H1 (cell line): ENCODE measurements at regions not wholly inside any gene's neighbourhood (a gene's known extent, or its start where the extent isn't known, plus 50 kb on each side); places are given as distances from the start of the nearest gene placed in this dataset.

Source experiments
- CTCF ChIA-PET: fragments of 300-600 bp; sonication (Branson Sonifier 250); formaldehyde crosslinking; loops from one replicate; lab custom pipeline; 2021; ENCODE audit not compliant: partially characterized antibody; lab: Charles Lee
- POLR2A ChIA-PET: fragments of 300-600 bp; sonication (Branson Sonifier 250); formaldehyde crosslinking; loops from one replicate; lab custom pipeline; 2021; ENCODE audit warnings: inconsistent platforms; ENCODE audit not compliant: partially characterized antibody; lab: Charles Lee
- DNase-seq, 2 experiments: peaks; one replicate each; pipeline versions ENCODE4 v3.0.0 to v3.0.0-alpha.2; 2010 to 2022; ENCODE audit warnings: low spot score in 2 of 2, low read depth in 1 of 2, mixed read lengths in 1 of 2
- FAIRE-seq: peaks from 2 replicates; lab custom pipeline; 2011; peaks lifted over from hg19 to GRCh38; lab: Jason Lieb, UNC
- H2AFZ ChIP-seq: 2 replicates; pipeline ENCODE4 v1.8.1; 2012; ENCODE audit warnings: low read length, inconsistent platforms
- H2AK5ac ChIP-seq: 2 replicates; pipeline ENCODE4 v1.6.1; 2013; ENCODE audit warnings: low read depth, low read length
- H2BK120ac ChIP-seq: replicated peaks from 2 replicates; pipeline ENCODE3; 2013; ENCODE audit warnings: low read depth, low read length, inconsistent platforms
- H2BK12ac ChIP-seq: 2 replicates; pipeline ENCODE4 v1.6.1; 2013; ENCODE audit warnings: low read depth, low read length
- H2BK15ac ChIP-seq: 2 replicates; pipeline ENCODE4 v1.6.1; 2013; ENCODE audit warnings: low read length
- H2BK20ac ChIP-seq: 2 replicates; pipeline ENCODE4 v1.6.1; 2013; ENCODE audit warnings: low read length
- H2BK5ac ChIP-seq: 2 replicates; pipeline ENCODE4 v1.6.1; 2013; ENCODE audit warnings: low read depth, low read length
- H3K14ac ChIP-seq: 2 replicates; pipeline ENCODE4 v1.6.1; 2013; ENCODE audit warnings: inconsistent platforms; ENCODE audit not compliant: insufficient read length
- H3K18ac ChIP-seq: 2 replicates; pipeline ENCODE4 v1.6.1; 2013; ENCODE audit warnings: low read length; ENCODE audit errors: extremely low read depth
- H3K23ac ChIP-seq: 2 replicates; pipeline ENCODE4 v1.6.1; 2013; ENCODE audit warnings: inconsistent platforms; ENCODE audit not compliant: insufficient read length
- H3K23me2 ChIP-seq: 2 replicates; pipeline ENCODE4 v1.6.1; 2013; ENCODE audit warnings: low read depth, low read length
- H3K27ac ChIP-seq: 2 replicates; pipeline ENCODE4 v1.6.1; 2011; ENCODE audit warnings: low read depth, low read length, inconsistent platforms
- H3K27me3 ChIP-seq, 4 experiments: replicated peaks in 1 of 4; 1 replicate in 1 of 4; 2 replicates in 3 of 4; pipeline versions ENCODE4 v1.6.1 to v1.8.1; 2011 to 2013; ENCODE audit warnings: low read length in 3 of 4, mild to moderate bottlenecking in 3 of 4, inconsistent platforms in 2 of 4, mixed read lengths in 2 of 4, moderate library complexity in 1 of 4; ENCODE audit not compliant: control insufficient read depth in 3 of 4, insufficient read depth in 3 of 4; ENCODE audit errors: extremely low read depth in 1 of 4
- H3K36me3 ChIP-seq, 4 experiments: 2 replicates each; pipeline versions ENCODE4 v1.6.1 to v1.8.1; 2011 to 2013; ENCODE audit warnings: mild to moderate bottlenecking in 4 of 4, low read length in 3 of 4, moderate library complexity in 2 of 4, control low read depth in 1 of 4, inconsistent platforms in 1 of 4; ENCODE audit not compliant: insufficient read depth in 4 of 4, control insufficient read depth in 2 of 4
- H3K4ac ChIP-seq: replicated peaks from 2 replicates; pipeline ENCODE3; 2013; ENCODE audit warnings: low read length, low read depth, mixed read lengths, inconsistent platforms; ENCODE audit not compliant: insufficient read length
- H3K4me1 ChIP-seq, 4 experiments: replicated peaks in 1 of 4; 1 replicate in 1 of 4; 2 replicates in 3 of 4; pipeline versions ENCODE4 v1.6.1 to v1.8.1; 2011 to 2013; ENCODE audit warnings: low read length in 3 of 4, inconsistent platforms in 2 of 4, mixed read lengths in 1 of 4; ENCODE audit not compliant: insufficient read depth in 4 of 4, control insufficient read depth in 3 of 4
- H3K4me2 ChIP-seq, 2 experiments: 2 replicates each; pipeline versions ENCODE4 v1.6.1 to v1.8.1; 2011 to 2013; ENCODE audit warnings: low read depth in 2 of 2, low read length in 2 of 2, control low read depth in 1 of 2, inconsistent platforms in 1 of 2, mild to moderate bottlenecking in 1 of 2; ENCODE audit not compliant: insufficient read depth in 1 of 2
- H3K4me3 ChIP-seq, 4 experiments: fragments of 200-600, 300-600 bp in 1 of 4; sonication (generic), shearing (Covaris generic), sonication (Bioruptor Twin) in 1 of 4; 2 replicates each; pipeline versions ENCODE4 v1.5.1 to v1.8.1; 2011 to 2016; ENCODE audit warnings: low read length in 4 of 4, low read depth in 3 of 4, control low read depth in 2 of 4, inconsistent platforms in 2 of 4, mild to moderate bottlenecking in 2 of 4, mixed read lengths in 1 of 4, moderate library complexity in 1 of 4; ENCODE audit not compliant: insufficient read depth in 2 of 4; ENCODE audit errors: extremely low read depth in 1 of 4
- H3K56ac ChIP-seq: replicated peaks from 2 replicates; pipeline ENCODE3; 2013; ENCODE audit warnings: low read depth, mild to moderate bottlenecking, mixed read lengths, low read length, inconsistent platforms; ENCODE audit not compliant: insufficient read length
- H3K79me1 ChIP-seq: 2 replicates; pipeline ENCODE4 v1.6.1; 2013; ENCODE audit warnings: low read depth, low read length, control low read depth
- H3K79me2 ChIP-seq, 2 experiments: 2 replicates each; pipeline versions ENCODE4 v1.6.1 to v1.8.1; 2012 to 2013; ENCODE audit warnings: low read length in 2 of 2, mild to moderate bottlenecking in 2 of 2, inconsistent platforms in 1 of 2; ENCODE audit not compliant: insufficient read depth in 2 of 2, control insufficient read depth in 1 of 2
- H3K9ac ChIP-seq, 4 experiments: replicated peaks in 1 of 4; 1 replicate in 1 of 4; 2 replicates in 3 of 4; pipeline versions ENCODE4 v1.6.1 to v1.8.1; 2011 to 2013; ENCODE audit warnings: low read depth in 3 of 4, low read length in 3 of 4, control low read depth in 2 of 4, mild to moderate bottlenecking in 2 of 4, moderate library complexity in 2 of 4, inconsistent platforms in 1 of 4; ENCODE audit errors: extremely low read depth in 1 of 4
- H3K9me3 ChIP-seq, 2 experiments: 2 replicates each; pipeline versions ENCODE4 v1.6.1 to v1.8.1; 2012 to 2013; ENCODE audit warnings: mild to moderate bottlenecking in 2 of 2, moderate library complexity in 2 of 2, control low read depth in 1 of 2, inconsistent platforms in 1 of 2, low read depth in 1 of 2, low read length in 1 of 2, mixed read lengths in 1 of 2; ENCODE audit not compliant: insufficient read depth in 2 of 2
- H4K20me1 ChIP-seq, 2 experiments: replicated peaks in 1 of 2; 2 replicates each; pipeline versions ENCODE3 to v1.8.1; 2011 to 2013; ENCODE audit warnings: inconsistent platforms in 2 of 2, low read length in 2 of 2, mild to moderate bottlenecking in 1 of 2; ENCODE audit not compliant: insufficient read depth in 2 of 2, control insufficient read depth in 1 of 2
- H4K5ac ChIP-seq: 2 replicates; pipeline ENCODE4 v1.6.1; 2013; ENCODE audit warnings: low read length, low read depth, mixed read lengths, inconsistent platforms; ENCODE audit not compliant: insufficient read length
- H4K8ac ChIP-seq: 2 replicates; pipeline ENCODE4 v1.8.0; 2013; ENCODE audit warnings: mild to moderate bottlenecking, moderate library complexity, low read length, inconsistent platforms; ENCODE audit not compliant: insufficient read depth; ENCODE audit errors: extremely low read depth
- H4K91ac ChIP-seq: replicated peaks from 2 replicates; pipeline ENCODE3; 2013; ENCODE audit warnings: low read length, mixed read lengths, inconsistent platforms; ENCODE audit not compliant: insufficient read length
- BCL11A ChIP-seq, 2 experiments: IDR thresholded peaks; one replicate each; pipeline ENCODE4 v1.6.1; 2011; ENCODE audit warnings: low read depth in 2 of 2, low read length in 2 of 2, mild to moderate bottlenecking in 2 of 2
- CBX5 ChIP-seq: fragments of 300-800, 300-1000 bp; sonication (generic); IDR thresholded peaks from 2 replicates; pipeline ENCODE4 v1.7.1; 2016; ENCODE audit warnings: antibody characterized with exemption, low read length, low read depth
- CREB1 ChIP-seq: IDR thresholded peaks from 2 replicates; pipeline ENCODE4 v1.6.1; 2012; ENCODE audit warnings: inconsistent platforms
- EGR1 ChIP-seq: IDR thresholded peaks from 2 replicates; pipeline ENCODE4 v1.6.1; 2011; ENCODE audit warnings: low read depth, low read length, borderline replicate concordance
- EZH2 ChIP-seq: fragments of 200-600 bp; sonication (generic); IDR thresholded peaks from 2 replicates; pipeline ENCODE4 v1.7.1; 2012; ENCODE audit warnings: low read depth, mild to moderate bottlenecking, moderate library complexity, low read length, inconsistent platforms; ENCODE audit not compliant: severe bottlenecking
- FOSL1 ChIP-seq: IDR thresholded peaks from 2 replicates; pipeline ENCODE4 v1.6.1; 2011; ENCODE audit warnings: mild to moderate bottlenecking, low read depth, low read length, moderate library complexity; ENCODE audit not compliant: insufficient read depth
- GABPA ChIP-seq: IDR thresholded peaks from 2 replicates; pipeline ENCODE4 v1.6.1; 2011; ENCODE audit warnings: mild to moderate bottlenecking, low read length, moderate library complexity, borderline replicate concordance; ENCODE audit not compliant: insufficient read depth
- RBBP5 ChIP-seq: IDR thresholded peaks from 2 replicates; pipeline ENCODE4 v1.7.1; 2012; ENCODE audit warnings: low read depth, mild to moderate bottlenecking, inconsistent platforms, low read length, moderate library complexity, borderline replicate concordance
- RFX5 ChIP-seq: IDR thresholded peaks from 2 replicates; pipeline ENCODE4 v1.6.1; 2011; ENCODE audit warnings: low read depth, low read length, improper control_type of control experiment, borderline replicate concordance
- SIX5 ChIP-seq: IDR thresholded peaks from 2 replicates; pipeline ENCODE4 v1.6.1; 2011; ENCODE audit warnings: mild to moderate bottlenecking, low read depth, low read length
- TAF1 ChIP-seq: IDR thresholded peaks from 2 replicates; pipeline ENCODE4 v1.6.1; 2011; ENCODE audit warnings: mild to moderate bottlenecking, low read depth, low read length
- YY1 ChIP-seq: IDR thresholded peaks from 2 replicates; pipeline ENCODE4 v1.6.1; 2011; ENCODE audit warnings: low read depth, mild to moderate bottlenecking, low read length

GRCh38 chr4:131081069-131081468 lies 1985.1 kb downstream of the C4orf33 start:
- Histone ChIP-seq H4K8ac (no peak overlapping the region), H2BK20ac (no peak overlapping the region), H3K56ac (no peak overlapping the region), H2BK15ac (no peak overlapping the region), H3K9me3 (no peaks in the 10 kb centered on the region), H2AFZ (no peak overlapping the region), H3K36me3 (no peaks in the 10 kb centered on the region), H3K4ac (no peak overlapping the region), H3K79me1 (no peaks in the 10 kb centered on the region), H3K23ac (no peak overlapping the region), H3K9ac (no peak overlapping the region), H3K4me2 (no peak overlapping the region), H2AK5ac (no peak overlapping the region), H4K5ac (no peak overlapping the region), H3K4me1 (no peaks in the 10 kb centered on the region), H3K23me2 (no peaks in the 10 kb centered on the region), H3K79me2 (no peaks in the 10 kb centered on the region), H4K91ac (no peak overlapping the region), H3K27ac (no peak overlapping the region), H2BK12ac (no peak overlapping the region), H3K18ac (no peak overlapping the region), H3K14ac (no peak overlapping the region), H3K4me3 (no peak overlapping the region)
- FAIRE-seq (no peak), DNase-seq (no peak)
- CTCF ChIA-PET: interaction anchor here (0.6 kb wide), 1 partner anchor 1171 kb away, joined by 4 read pairs; no protein-coding TSS in a partner anchor
- POLR2A ChIA-PET: no interaction called here
- TF ChIP-seq CREB1: no peak
- no peak for TF ChIP-seq CBX5
- TF ChIP-seq EGR1: no peak
- no peak for TF ChIP-seq EZH2
- no peak for TF ChIP-seq YY1
- no peak for TF ChIP-seq RFX5
- TF ChIP-seq FOSL1: no peak
- no peak for TF ChIP-seq BCL11A (IDR thresholded peaks at IDR 0.05; ENCODE audit: low read depth in 2 of 2, low read length in 2 of 2)
- no peak for TF ChIP-seq RBBP5
- no peak for TF ChIP-seq GABPA
- no peak for TF ChIP-seq TAF1
- no peak for TF ChIP-seq SIX5
- TF ChIP-seq, all 59 proteins: peak for 0
- Histone ChIP-seq H2BK120ac (no peak overlapping the region), H4K20me1 (no peaks in the 10 kb centered on the region), H3K27me3 (no peaks in the 10 kb centered on the region), H2BK5ac (no peak overlapping the region)
